DOHH2 (cell line): ENCODE measurements at regions not wholly inside any gene's neighbourhood (a gene's known extent, or its start where the extent isn't known, plus 50 kb on each side); places are given as distances from the start of the nearest gene placed in this dataset.

Experiments
- CTCF ChIP-seq: fragments of 200-600 bp; sonication (generic); IDR thresholded peaks from one replicate; pipeline ENCODE4 v1.5.1; 2014; ENCODE audit warnings: antibody characterized with exemption, mild to moderate bottlenecking, low read depth, low read length; ENCODE audit not compliant: poor library complexity, severe bottlenecking
- EZH2phosphoT487 ChIP-seq: fragments of 200-600 bp; sonication (generic); IDR thresholded peaks from 2 replicates; pipeline ENCODE4 v1.6.1; 2017; ENCODE audit warnings: borderline replicate concordance, mild to moderate bottlenecking, antibody characterized with exemption, low read length, moderate library complexity, mixed read lengths

- no peak for TF ChIP-seq CTCF
- no peak for TF ChIP-seq EZH2phosphoT487
Measured at GRCh38 chr5:74507370-74508005, 133.0 kb downstream of the ENC1 start.
